Tibial nerve (tissue), 4 donors: ENCODE measurements at regions not wholly inside any gene's neighbourhood (a gene's known extent, or its start where the extent isn't known, plus 50 kb on each side); places are given as distances from the start of the nearest gene placed in this dataset.

Source experiments
- DNase-seq, 2 donors: peaks; one replicate each; pipeline ENCODE4 v3.0.0-alpha.2; 2019; ENCODE audit warnings: low spot score in 2 of 2
- H3K27ac ChIP-seq, 4 donors: fragments of 200-600 bp; sonication (generic) in 3 of 4; one replicate each; pipeline ENCODE4 v1.5.1; 2017 to 2019; ENCODE audit warnings: mild to moderate bottlenecking in 1 of 4
- H3K27me3 ChIP-seq, 2 donors: fragments of 200-600 bp; sonication (generic) in 1 of 2; one replicate each; pipeline versions ENCODE4 v1.5.1 to v1.6.0; 2017 to 2019
- H3K36me3 ChIP-seq, 3 donors: fragments of 200-600 bp; sonication (generic); one replicate each; pipeline ENCODE4 v1.5.1; 2018 to 2019
- H3K4me1 ChIP-seq, 4 donors: fragments of 200-600 bp; sonication (generic) in 3 of 4; one replicate each; pipeline ENCODE4 v1.5.1; 2017 to 2019
- H3K4me3 ChIP-seq, 4 donors: fragments of 200-600 bp; sonication (generic) in 3 of 4; one replicate each; pipeline ENCODE4 v1.5.1; 2017 to 2019; ENCODE audit warnings: mild to moderate bottlenecking in 1 of 4, moderate library complexity in 1 of 4
- H3K9me3 ChIP-seq, 4 donors: fragments of 200-600 bp; sonication (generic) in 3 of 4; one replicate each; pipeline ENCODE4 v1.5.1; 2017 to 2019
- EP300 ChIP-seq, 2 donors: sonication (generic); formaldehyde crosslinking; IDR thresholded peaks; one replicate each; pipeline ENCODE4 v1.6.1; 2017; ENCODE audit warnings: antibody characterized with exemption in 2 of 2, mild to moderate bottlenecking in 1 of 2
- POLR2A ChIP-seq, 2 donors: fragments of 450-650 bp; IDR thresholded peaks; one replicate each; pipeline ENCODE4 v1.6.1; 2017; ENCODE audit warnings: antibody characterized with exemption in 2 of 2, mild to moderate bottlenecking in 2 of 2, moderate library complexity in 2 of 2
- WGBS, 2 donors: methylation state at CpG; one replicate each; pipeline ENCODE4 v1.1.5; 2018; 5-methylcytosine and 5-hydroxymethylcytosine counted together
- TF ChIP-seq, protein P1 (sequence below), 5 experiments: fragments of 200-600 bp in 3 of 5; fragments of 450-650 bp in 2 of 5; sonication (generic) in 3 of 5; IDR thresholded peaks; one replicate each; pipeline ENCODE4 v1.5.1; 2016 to 2019; ENCODE audit warnings: antibody characterized with exemption in 5 of 5, mild to moderate bottlenecking in 3 of 5, moderate library complexity in 2 of 5

DNA sequence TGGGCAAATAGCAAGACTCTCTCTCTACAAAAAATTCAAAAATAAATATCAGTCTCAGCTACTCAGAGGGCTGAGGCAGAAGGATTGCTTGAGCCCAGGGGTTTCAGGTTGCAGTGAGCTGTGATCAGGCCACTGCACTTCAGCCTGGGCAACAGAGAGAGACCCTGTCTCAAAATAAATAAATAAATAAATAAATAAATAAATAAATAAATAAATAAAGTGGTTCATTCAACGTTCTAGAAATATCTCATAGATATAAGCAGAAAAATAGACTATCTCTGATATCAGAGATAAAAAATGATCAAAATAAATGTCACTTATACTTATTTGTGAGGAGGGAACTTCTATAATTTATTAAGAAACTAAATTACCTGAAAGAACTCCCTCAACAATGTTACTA is 480.9 kb downstream of the FBXO15 start:
- TF ChIP-seq EP300 (IDR thresholded peaks at IDR 0.05) (no peak), POLR2A (IDR thresholded peaks at IDR 0.05) (no peak)
- TF ChIP-seq, protein P1, sequence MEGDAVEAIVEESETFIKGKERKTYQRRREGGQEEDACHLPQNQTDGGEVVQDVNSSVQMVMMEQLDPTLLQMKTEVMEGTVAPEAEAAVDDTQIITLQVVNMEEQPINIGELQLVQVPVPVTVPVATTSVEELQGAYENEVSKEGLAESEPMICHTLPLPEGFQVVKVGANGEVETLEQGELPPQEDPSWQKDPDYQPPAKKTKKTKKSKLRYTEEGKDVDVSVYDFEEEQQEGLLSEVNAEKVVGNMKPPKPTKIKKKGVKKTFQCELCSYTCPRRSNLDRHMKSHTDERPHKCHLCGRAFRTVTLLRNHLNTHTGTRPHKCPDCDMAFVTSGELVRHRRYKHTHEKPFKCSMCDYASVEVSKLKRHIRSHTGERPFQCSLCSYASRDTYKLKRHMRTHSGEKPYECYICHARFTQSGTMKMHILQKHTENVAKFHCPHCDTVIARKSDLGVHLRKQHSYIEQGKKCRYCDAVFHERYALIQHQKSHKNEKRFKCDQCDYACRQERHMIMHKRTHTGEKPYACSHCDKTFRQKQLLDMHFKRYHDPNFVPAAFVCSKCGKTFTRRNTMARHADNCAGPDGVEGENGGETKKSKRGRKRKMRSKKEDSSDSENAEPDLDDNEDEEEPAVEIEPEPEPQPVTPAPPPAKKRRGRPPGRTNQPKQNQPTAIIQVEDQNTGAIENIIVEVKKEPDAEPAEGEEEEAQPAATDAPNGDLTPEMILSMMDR (IDR thresholded peaks at IDR 0.05), result no peak
- WGBS, 2 donors, result 75 to 89% methylated on average over 1 of the region's 1 CpG
- DNase-seq, result no peak
- H3K36me3 ChIP-seq, result no peaks in the 10 kb centered on the region
- H3K9me3 ChIP-seq, result no peaks in the 10 kb centered on the region
- H3K4me1 ChIP-seq, result peaks cover 0 to 7% (median 0%) of the 10 kb centered on the region in 4 donors
- no peak overlapping the region for H3K27ac ChIP-seq
- no peak overlapping the region for H3K4me3 ChIP-seq
- no peaks in the 10 kb centered on the region for H3K27me3 ChIP-seq

DNA sequence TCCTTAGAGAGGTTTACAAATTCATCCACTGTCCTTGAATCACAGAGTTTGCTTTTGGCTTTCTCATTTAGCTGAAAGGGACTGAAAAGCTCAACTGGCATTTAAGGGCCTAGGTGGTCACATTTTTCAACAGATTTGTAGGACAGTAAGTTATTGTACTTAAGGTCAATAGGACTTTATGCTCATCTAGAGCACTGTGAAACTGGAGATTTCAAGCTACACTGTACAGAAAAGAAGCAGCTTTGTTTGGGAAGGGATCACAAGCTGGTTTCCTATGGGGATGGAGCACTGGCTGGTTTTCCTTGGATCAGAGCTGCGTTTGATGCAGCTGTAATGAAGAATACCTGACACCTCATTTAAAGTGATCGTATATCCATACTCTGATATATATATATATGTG is 482.7 kb downstream of the FBXO15 start:
- Histone ChIP-seq H3K9me3 (no peaks in the 10 kb centered on the region), H3K4me3 (no peak overlapping the region), H3K27me3 (no peaks in the 10 kb centered on the region), H3K36me3 (no peaks in the 10 kb centered on the region), H3K4me1 (peaks cover 0 to 7% (median 0%) of the 10 kb centered on the region in 4 donors), H3K27ac (no peak overlapping the region)
- DNase-seq, result no peak
- TF ChIP-seq, protein P1 (IDR thresholded peaks at IDR 0.05), result no peak
- no peak for TF ChIP-seq POLR2A (IDR thresholded peaks at IDR 0.05)
- TF ChIP-seq EP300 (IDR thresholded peaks at IDR 0.05), result no peak
- WGBS, 2 donors, result 54 to 62% methylated on average over 2 of the region's 2 CpGs

DNA sequence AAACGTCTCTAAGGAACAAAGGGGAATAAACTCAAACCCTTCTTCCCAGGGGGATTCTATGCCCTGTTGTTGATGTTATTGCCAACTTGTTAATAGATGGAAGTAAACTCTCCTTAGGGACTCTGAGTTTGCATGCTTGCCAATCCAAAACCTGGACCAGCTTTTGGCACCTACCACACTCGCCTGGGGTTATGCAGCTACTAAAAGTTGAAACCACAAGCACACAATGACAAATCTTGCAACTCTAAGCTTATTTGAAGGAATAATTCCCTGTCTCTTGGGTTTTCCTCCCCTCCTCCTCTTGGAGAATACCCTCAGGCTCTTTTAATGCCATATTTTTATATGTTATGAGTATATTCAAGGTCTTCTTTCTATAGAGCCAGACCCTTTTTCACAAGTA is 484.1 kb downstream of the FBXO15 start:
- no peak overlapping the region for H3K4me3 ChIP-seq
- DNase-seq, result no peak
- H3K4me1 ChIP-seq, result no peaks in the 10 kb centered on the region
- no peak overlapping the region for H3K27ac ChIP-seq
- no peaks in the 10 kb centered on the region for H3K27me3 ChIP-seq
- TF ChIP-seq POLR2A (IDR thresholded peaks at IDR 0.05), result no peak
- TF ChIP-seq, protein P1 (IDR thresholded peaks at IDR 0.05), result no peak
- 58% methylated on average over 2 of the region's 2 CpGs for WGBS, 2 donors
- H3K36me3 ChIP-seq, result no peaks in the 10 kb centered on the region
- no peaks in the 10 kb centered on the region for H3K9me3 ChIP-seq

DNA sequence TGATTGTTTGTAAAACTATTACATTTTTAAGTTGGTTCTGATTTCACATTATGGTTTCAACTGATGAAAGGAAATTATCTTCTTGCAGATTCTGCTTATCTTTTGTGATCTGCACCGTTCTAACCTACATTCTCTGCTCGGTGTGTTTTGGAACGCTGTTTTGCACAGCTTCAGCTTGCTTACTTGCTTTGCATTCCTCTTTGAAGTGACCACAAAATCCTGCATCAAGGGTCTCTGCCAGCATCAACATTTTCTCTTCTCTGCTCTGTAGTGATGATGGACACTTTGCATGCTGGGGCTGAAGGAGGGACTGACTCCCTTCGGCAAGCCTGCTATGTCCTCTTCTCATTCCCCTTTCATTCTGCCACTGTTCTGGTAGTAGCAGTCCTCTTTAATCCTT is 485.2 kb downstream of the FBXO15 start:
- Histone ChIP-seq H3K27ac (no peak overlapping the region), H3K4me1 (no peaks in the 10 kb centered on the region), H3K4me3 (no peak overlapping the region), H3K27me3 (no peaks in the 10 kb centered on the region), H3K9me3 (no peaks in the 10 kb centered on the region), H3K36me3 (no peaks in the 10 kb centered on the region)
- TF ChIP-seq, protein P1 (IDR thresholded peaks at IDR 0.05), result no peak
- TF ChIP-seq EP300 (IDR thresholded peaks at IDR 0.05), result no peak
- no peak for TF ChIP-seq POLR2A (IDR thresholded peaks at IDR 0.05)
- no peak for DNase-seq
- WGBS, 2 donors, result 76 to 78% methylated on average over 4 of the region's 4 CpGs

DNA sequence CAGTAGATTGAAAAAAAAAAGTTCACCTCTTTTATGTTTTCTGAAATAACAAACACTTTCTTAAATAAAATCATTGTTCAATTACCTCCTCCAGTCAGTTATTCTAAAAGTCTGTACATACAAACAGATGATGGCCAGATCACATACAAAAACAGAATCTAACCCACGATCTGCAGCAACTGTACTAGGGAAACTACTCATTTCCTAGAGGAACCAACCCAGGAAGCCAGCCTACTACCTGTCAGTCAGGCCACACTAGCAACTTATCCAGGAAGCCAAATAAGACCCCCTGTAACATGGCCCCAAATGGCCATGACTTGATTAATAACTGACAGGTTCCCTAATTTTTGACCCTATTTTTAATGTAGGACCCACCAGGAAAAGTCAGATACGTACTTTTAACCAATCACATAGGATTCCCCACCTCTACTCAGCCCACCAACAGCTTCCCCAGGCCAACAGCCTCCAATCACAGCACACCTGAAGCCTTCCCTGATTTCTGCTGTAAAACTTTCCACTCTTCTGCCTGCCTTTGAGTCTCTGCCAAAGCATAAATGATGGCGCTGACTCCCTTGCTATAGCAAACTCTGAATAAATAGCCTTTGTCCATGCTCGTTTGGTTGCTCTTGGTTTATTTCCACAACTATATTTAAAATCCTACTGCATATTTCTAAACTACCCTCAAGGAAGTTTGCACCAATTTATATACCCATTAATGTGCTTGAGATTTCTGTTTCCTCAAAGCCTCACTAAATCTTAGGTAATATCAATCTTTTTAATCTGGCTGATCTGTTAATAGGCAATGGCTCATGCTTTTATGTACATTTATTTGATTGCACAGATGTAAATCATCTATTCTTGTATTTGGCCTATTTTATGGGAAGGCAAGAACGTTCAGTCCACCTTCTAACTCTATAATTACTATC is 486.4 kb downstream of the FBXO15 start:
- Histone ChIP-seq H3K27ac (no peak overlapping the region), H3K4me1 (no peaks in the 10 kb centered on the region), H3K27me3 (no peaks in the 10 kb centered on the region), H3K9me3 (no peaks in the 10 kb centered on the region), H3K36me3 (no peaks in the 10 kb centered on the region), H3K4me3 (no peak overlapping the region)
- 53 to 54% methylated on average over 5 of the region's 5 CpGs for WGBS, 2 donors
- TF ChIP-seq, protein P1 (IDR thresholded peaks at IDR 0.05), result no peak
- TF ChIP-seq EP300 (IDR thresholded peaks at IDR 0.05), result no peak
- no peak for TF ChIP-seq POLR2A (IDR thresholded peaks at IDR 0.05)
- DNase-seq, result no peak
